RWPE1 (cell line): ENCODE measurements at regions not wholly inside any gene's neighbourhood (a gene's known extent, or its start where the extent isn't known, plus 50 kb on each side); places are given as distances from the start of the nearest gene placed in this dataset.

Source experiments
- CTCF ChIA-PET: fragments of 350-600 bp; sonication (Branson Sonifier 250); formaldehyde crosslinking; extraction: SDS; loops from one replicate; lab custom pipeline; 2021; lab: Yijun Ruan, JAX
- POLR2A ChIA-PET: fragments of 400-600 bp; formaldehyde crosslinking; extraction: SDS; loops from one replicate; lab custom pipeline; 2020; ENCODE audit warnings: antibody characterized with exemption; ENCODE audit not compliant: low non-redundant PET; lab: Yijun Ruan, JAX
- DNase-seq: peaks from one replicate; pipeline ENCODE4 v3.0.0; 2012; ENCODE audit warnings: low spot score
- H3K27ac ChIP-seq: fragments of 450-650 bp; 2 replicates; pipeline ENCODE4 v1.5.1; 2017
- TF ChIP-seq, protein P1 (sequence below): fragments of 450-650 bp; conservative IDR thresholded peaks from 2 replicates; pipeline ENCODE4 v1.5.1; 2017; ENCODE audit warnings: low read depth, mild to moderate bottlenecking

DNA sequence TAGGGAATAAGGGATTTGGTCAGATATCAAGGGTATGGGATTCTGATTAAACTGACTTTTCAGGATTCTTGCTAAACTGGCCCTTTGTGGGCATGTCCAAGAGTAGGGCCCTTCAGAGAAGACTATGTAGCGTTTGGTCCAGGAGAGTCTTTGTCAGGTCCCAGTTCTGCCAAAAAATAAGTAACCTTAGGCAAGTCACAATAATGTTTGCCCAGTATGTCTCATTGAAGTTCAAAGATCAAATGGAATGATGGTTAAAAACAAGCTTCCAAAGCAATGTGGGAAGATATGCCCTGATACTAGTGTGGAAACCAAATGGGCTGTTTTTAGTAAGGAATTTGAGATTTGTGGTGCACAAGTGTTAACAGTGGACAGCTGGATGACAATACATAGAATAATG, 454.4 kb downstream of the WDR72 start:
- POLR2A ChIA-PET = no interaction called here
- CTCF ChIA-PET = no interaction called here
- TF ChIP-seq, protein P1, sequence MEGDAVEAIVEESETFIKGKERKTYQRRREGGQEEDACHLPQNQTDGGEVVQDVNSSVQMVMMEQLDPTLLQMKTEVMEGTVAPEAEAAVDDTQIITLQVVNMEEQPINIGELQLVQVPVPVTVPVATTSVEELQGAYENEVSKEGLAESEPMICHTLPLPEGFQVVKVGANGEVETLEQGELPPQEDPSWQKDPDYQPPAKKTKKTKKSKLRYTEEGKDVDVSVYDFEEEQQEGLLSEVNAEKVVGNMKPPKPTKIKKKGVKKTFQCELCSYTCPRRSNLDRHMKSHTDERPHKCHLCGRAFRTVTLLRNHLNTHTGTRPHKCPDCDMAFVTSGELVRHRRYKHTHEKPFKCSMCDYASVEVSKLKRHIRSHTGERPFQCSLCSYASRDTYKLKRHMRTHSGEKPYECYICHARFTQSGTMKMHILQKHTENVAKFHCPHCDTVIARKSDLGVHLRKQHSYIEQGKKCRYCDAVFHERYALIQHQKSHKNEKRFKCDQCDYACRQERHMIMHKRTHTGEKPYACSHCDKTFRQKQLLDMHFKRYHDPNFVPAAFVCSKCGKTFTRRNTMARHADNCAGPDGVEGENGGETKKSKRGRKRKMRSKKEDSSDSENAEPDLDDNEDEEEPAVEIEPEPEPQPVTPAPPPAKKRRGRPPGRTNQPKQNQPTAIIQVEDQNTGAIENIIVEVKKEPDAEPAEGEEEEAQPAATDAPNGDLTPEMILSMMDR = no peak
- no peak for DNase-seq
- H3K27ac ChIP-seq = no peak overlapping the region

DNA sequence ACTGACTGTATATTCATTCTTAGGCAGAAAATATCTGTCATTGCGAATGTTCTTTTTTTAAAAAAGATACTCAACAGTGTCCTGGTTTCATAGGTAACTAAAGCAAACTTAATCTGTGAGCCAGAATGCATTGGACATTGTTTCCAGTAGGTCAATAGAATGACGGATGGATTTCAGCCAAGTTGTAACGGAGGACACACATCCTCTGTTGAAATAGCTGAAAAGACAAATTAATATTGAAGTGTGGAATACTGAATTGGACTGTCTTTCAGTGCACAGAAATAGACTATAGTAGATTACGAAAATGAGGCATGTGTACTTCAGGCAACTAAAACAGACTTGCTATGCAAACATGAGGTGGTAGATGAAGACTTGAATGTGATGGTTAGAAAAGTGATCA, 461.6 kb downstream of the WDR72 start:
- ChIA-PET CTCF (no interaction called here), POLR2A (no interaction called here)
- no peak for DNase-seq

DNA sequence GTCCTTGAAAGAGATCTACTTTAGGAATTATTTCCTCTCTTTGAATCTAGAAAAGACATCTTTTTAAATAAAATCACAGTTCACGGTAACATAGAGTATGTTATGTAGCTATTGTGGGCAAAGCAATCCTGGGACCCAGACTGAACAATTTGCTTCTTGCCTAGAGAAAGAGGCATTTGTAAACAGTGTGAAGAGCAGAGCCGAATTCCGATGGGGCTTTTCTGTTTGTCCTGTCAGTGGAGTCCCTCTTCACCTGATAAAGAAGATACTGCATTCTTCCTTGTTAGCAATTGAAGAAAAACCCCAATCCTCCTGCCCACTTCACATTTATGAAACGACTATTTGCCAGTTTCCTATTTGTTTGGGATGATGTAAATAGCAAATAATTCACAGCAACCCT, 462.9 kb downstream of the WDR72 start:
- POLR2A ChIA-PET = no interaction called here
- H3K27ac ChIP-seq = no peak overlapping the region
- TF ChIP-seq, protein P1 = no peak
- DNase-seq = no peak
- CTCF ChIA-PET = no interaction called here

More for the DNA sequence above, 461.6 kb downstream of the WDR72 start:
- TF ChIP-seq, protein P1 = no peak
- no peak overlapping the region for H3K27ac ChIP-seq

DNA sequence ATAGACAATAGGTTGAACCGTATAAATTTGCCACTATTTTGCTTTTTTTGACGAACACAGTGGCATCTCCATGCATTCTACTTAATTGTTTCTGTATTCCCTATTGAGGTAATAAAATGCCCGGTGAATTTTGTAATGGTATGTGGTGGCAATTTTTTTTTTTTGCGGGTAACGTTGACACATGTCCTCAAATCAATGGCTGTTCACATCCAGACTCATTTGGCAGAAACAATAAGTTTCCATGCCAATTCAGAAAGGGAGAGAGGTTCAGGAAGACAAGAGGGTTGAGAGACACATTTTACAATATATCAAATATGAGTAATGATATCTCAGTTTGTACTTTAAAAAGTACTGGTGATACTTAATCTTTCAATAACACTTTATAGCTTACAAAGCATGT, 463.9 kb downstream of the WDR72 start:
- DNase-seq = no peak
- TF ChIP-seq, protein P1 = no peak
- CTCF ChIA-PET = no interaction called here
- no peak overlapping the region for H3K27ac ChIP-seq
- POLR2A ChIA-PET = no interaction called here

DNA sequence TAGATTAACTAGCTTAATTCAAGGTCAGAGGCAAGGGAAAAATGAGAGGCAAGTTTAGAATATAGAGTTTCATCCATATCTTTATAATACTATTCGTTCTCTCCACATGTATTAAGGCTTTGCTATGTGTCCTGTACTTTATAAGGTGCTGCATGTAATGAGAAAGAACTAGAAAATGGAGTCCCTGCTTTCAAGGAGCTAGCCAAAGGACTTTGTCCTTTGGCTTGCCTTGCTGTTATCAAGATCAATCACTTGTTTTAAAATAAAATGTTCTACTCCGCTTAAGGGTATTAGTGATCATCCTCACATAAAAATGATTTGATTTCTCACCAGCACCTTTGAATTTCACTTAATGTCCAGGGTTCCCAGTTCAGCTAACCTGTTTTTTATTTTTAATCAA, 470.9 kb downstream of the WDR72 start:
- no peak overlapping the region for H3K27ac ChIP-seq
- POLR2A ChIA-PET = no interaction called here
- TF ChIP-seq, protein P1 = no peak
- no peak for DNase-seq
- CTCF ChIA-PET = no interaction called here

DNA sequence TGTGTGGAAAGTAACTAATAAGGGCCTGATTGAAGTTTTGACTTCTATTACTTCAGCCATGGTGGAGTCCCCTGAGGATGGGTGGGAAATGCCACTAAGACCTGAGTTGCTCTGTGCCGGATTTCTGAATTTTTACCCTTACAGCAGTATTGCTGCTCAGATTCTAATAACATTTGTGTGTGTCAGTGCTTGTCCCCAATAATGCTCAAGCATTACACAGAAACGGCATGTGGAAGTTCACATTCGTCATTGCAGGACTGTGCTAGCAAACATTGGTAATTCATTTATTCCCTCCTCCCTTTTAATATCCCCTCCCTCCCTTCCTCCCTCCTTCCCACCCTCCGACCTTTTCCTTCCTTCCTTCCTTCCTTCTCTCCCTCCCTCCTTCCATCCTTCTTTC, 484.5 kb upstream of the ONECUT1 start:
- TF ChIP-seq, protein P1 = no peak
- ChIA-PET POLR2A (no interaction called here), CTCF (interaction anchor here (0.7 kb wide), 1 partner anchor 336 kb away, joined by 3 read pairs; no protein-coding TSS in a partner anchor)
- no peak overlapping the region for H3K27ac ChIP-seq
- DNase-seq = no peak

DNA sequence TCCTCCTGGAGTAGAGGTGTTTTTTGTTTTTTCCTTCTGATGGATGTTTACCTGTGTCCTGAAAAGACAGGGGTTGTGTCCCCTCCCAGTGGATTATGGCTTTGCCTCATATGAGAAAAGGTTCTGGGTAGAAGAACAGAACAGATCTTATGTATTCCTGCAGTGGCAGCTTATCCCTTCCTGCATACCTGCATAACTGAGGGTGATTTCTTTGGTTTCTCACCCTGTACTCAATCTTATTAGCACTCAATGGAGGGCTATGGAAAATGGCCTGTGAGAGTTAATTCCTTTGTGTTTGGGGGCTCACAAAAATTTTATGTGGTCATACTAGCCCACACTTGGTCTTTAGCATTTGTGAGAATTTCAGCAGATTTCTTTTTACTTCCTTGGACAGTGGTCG, 482.0 kb upstream of the ONECUT1 start:
- TF ChIP-seq, protein P1 = no peak
- H3K27ac ChIP-seq = no peak overlapping the region
- no peak for DNase-seq
- ChIA-PET CTCF (no interaction called here), POLR2A (no interaction called here)
